HG03558 (cell line): ENCODE measurements at regions not wholly inside any gene's neighbourhood (a gene's known extent, or its start where the extent isn't known, plus 50 kb on each side); places are given as distances from the start of the nearest gene placed in this dataset.
"Not testable (repeated sequence)": the region's sequence is repeated elsewhere in the genome, so short reads cannot be mapped to it uniquely, and the experiment has no call there.

Source experiments
- ATAC-seq: cut with Tn5 transposase; IDR thresholded peaks from one replicate; pipeline ENCODE4 v1.9.1; 2021; ENCODE audit warnings: moderate number of reproducible peaks; ENCODE audit not compliant: unreplicated experiment; ENCODE audit errors: extremely low read depth

DNA sequence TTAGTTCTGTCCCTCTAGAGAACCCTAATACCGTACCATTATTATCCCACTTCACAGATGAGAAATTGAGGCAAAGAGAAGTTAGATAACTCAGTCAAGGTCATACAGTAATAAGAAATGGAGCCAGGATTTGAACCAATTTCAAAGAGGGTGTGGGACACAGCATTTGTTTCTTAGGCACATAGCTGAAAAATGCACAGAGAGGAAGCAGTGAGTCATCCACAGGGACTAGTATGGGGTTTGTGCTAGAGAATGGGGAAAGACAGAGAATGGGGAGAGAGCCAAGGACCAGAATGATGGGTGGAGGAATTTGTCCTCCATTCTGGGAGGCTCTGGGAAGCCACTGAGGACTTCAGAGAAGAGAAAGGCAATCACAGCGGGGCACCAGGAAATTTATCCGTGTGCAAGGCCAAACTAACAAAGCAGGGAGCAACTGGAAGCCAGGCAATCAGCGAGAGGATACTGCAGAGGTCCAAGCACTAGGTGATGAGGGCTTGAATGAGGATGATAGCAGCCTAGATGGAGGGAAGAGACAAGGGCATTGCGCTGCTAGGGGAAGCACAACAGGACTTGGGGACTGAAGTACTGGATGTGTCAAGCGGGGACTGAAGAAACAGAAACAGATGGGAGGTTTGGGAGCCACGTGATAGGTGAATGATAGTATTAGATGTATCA lies 78.1 kb upstream of the ZFHX3 start:
- no peak for ATAC-seq

- ATAC-seq, result no peak
Measured at GRCh38 chr16:73124665-73125375, 76.9 kb upstream of the ZFHX3 start.

DNA sequence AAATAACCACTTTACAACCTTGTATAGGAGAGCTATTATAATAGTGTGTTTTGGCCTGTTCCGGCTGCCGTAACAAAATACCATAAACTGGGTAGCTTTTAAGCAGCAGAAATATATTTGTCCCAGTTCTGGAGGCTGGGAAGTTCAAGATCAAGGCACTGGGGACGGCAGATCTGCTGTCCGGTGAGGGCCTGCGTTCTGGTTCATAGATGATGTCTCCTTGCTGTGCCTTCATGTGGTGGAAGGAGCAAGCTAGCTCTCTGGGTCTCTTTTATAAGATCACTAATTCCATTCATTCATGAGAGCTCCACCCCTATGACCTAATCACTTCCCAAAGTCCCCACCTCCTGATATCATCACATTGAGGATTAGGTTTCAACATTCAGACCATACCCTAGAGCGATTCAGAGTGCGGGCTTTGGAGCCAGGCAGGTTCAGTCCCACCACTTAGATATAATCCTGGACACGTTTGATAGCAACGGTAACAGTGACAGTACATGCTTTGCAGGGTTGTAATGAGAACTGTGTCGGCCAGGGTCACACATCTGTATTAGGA lies 76.2 kb upstream of the ZFHX3 start:
- ATAC-seq, result no peak

DNA sequence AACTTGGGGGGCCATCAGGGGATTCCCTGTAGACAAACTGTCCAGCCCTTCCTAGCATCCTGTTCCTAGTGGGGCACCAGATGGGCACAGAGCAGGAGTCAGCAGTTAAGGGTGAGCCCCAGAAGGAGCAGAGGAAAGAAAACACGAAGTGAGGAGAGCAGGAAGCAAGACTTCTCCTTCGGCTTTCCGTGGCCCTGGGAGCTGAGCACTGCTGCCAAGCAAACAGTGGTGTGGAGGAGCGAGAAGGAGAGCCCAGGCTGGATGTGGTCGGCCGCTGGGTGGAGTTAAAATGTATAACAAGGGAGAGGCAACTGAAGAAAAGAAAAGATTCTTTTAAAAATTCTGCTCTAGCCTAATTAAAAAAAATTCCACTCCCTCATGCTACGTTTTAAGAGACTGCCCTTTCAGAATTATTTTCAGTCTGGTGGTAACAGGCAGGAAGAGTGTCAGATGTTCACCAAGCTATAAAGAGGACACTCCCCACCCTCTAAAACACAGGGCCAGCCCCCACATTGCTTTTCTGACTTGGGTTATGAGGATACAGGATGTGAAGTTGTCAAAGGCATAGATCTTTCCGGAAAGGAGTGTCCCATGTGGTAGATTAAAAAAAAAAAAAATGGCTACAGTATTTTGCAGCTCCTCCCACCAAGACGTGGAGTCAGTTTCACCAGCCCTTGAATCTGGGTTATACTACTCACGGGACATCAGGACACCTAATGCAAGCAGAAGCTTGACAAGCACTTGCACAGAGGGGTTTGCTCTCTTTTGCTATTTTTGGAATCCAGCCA lies 74.9 kb upstream of the ZFHX3 start:
- ATAC-seq, result no peak

GRCh38 chr16:73116576-73116975 lies 68.6 kb upstream of the ZFHX3 start:
- no peak for ATAC-seq

DNA sequence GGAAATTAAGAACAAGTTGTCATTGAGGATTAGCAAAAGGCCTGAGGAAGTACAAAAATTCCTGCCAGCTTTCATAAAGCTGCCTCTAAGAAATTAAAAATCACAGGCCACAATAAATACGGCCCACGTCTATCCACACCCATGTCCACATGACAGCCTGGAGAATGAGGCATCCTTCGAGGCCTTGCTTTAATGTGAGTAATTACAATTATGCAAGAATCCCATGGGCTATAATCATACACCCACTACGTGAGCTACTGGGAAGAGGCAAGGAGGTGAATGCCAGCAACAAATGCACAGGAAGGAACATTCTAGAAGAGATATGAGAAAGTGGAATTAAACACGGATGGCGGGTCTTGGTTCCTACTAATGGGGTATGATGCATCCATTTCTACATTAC lies 65.4 kb upstream of the ZFHX3 start:
- ATAC-seq, result no peak

DNA sequence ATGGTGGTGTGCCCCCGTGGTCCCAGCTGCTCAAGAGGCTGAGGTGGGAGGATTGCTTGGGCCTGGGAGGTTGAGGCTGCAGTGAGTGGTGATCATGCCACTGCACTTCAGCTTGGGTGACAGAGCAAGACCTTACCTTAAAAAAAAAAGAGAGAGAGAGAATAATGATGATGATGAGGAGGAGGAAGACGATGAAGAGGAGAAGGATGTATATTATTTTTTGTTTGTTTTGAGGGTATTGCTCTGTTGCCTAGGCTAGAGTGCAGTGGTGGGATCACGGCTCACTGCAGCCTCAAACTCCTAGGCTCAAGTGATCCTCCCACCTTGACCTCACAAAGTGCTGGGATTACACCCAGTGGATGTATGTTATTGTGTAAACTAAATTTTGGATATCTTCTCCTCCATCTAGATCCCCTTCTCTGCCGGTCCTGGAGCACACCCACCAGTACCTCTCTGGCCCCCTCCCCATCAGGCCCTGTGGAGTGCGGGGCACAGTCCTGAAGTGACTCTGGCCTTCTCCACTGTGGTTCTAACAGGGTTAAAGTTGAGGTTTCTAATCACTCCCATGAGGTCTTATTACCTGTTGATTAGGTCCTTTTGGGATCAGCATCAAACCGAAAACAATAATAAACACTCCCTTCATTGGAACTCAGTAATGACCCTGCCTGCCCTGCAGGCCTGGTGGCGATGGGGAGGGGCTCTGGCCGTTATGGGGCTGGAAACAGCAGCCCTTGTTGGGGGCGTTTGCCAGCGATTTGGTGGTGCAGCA lies 60.5 kb upstream of the ZFHX3 start:
- ATAC-seq, result no peak

- ATAC-seq, result no peak
Measured at GRCh38 chr16:73107371-73107770, 59.4 kb upstream of the ZFHX3 start.

GRCh38 chr16:73106329-73107034 lies 58.6 kb upstream of the ZFHX3 start:
- ATAC-seq, result no peak

DNA sequence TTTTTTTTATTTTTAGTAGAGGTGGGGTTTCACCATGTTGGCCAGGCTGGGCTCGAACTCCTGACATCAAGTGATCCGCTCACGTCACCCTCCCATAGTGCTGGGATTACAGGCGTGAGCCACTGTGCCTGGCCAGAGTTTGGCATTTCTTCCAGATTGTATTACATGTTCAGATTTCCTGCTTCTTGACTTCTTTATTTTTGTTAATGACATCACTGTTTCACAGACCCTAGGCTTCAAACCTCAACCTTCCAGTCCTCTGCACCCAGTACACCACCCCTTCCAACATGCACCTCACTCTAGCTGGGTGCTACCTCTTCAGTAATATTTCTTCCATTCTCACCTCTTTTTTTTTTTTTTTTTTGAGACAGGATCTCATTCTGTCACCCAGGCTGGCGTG lies 53.6 kb upstream of the ZFHX3 start:
- ATAC-seq, result no peak

- not testable (repeated sequence) for ATAC-seq
Measured at GRCh38 chr16:73099601-73100000, 51.7 kb upstream of the ZFHX3 start.
